Ovary (tissue), 7 donors: ENCODE measurements at regions not wholly inside any gene's neighbourhood (a gene's known extent, or its start where the extent isn't known, plus 50 kb on each side); places are given as distances from the start of the nearest gene placed in this dataset.

Experiments used
- DNase-seq, 5 donors: peaks; one replicate each; pipeline ENCODE4 v3.0.0-alpha.2; 2019 to 2020
- H3K27ac ChIP-seq, 2 donors: fragments of 200-600 bp; one replicate each; pipeline versions ENCODE4 v1.5.1 to v1.8.0; 2019 to 2022
- H3K27me3 ChIP-seq: fragments of 200-600 bp; one replicate; pipeline ENCODE4 v1.8.0; 2022
- H3K36me3 ChIP-seq: fragments of 200-600 bp; sonication (generic); one replicate; pipeline ENCODE4 v1.5.1; 2019
- H3K4me1 ChIP-seq: one replicate; pipeline ENCODE4 v1.8.1; 2013; ENCODE audit warnings: mild to moderate bottlenecking, moderate library complexity; ENCODE audit not compliant: insufficient read depth
- H3K4me3 ChIP-seq: fragments of 200-600 bp; sonication (generic); one replicate; pipeline ENCODE4 v1.5.1; 2017
- H3K9me3 ChIP-seq, 2 donors: fragments of 200-600 bp in 1 of 2; sonication (generic) in 1 of 2; one replicate each; pipeline versions ENCODE4 v1.5.1 to v1.8.1; 2013 to 2019; ENCODE audit warnings: mild to moderate bottlenecking in 1 of 2, moderate library complexity in 1 of 2
- EP300 ChIP-seq: sonication (generic); formaldehyde crosslinking; IDR thresholded peaks from one replicate; pipeline ENCODE4 v1.6.1; 2017; ENCODE audit warnings: antibody characterized with exemption
- POLR2A ChIP-seq: fragments of 450-650 bp; IDR thresholded peaks from one replicate; pipeline ENCODE4 v1.6.1; 2017; ENCODE audit warnings: antibody characterized with exemption, mild to moderate bottlenecking, moderate library complexity
- WGBS, 3 donors: extraction: QIAGEN DNeasy Blood & Tissue Kit in 1 of 3; methylation state at CpG; one replicate each; pipeline versions ENCODE4 v1.1.5 to v1.1.7; 2013 to 2017; 5-methylcytosine and 5-hydroxymethylcytosine counted together
- intact Hi-C, 4 donors: fragments of 100-400 bp; cut with DNase I; formaldehyde crosslinking; loops; one replicate each; pipeline versions ENCODE4 v1.11.0 to v1.15.1; 2022 to 2023
- TF ChIP-seq, protein P1 (sequence below), 3 donors: fragments of 450-650 bp in 2 of 3; fragments of 200-600 bp in 1 of 3; IDR thresholded peaks; one replicate each; pipeline versions ENCODE4 v1.5.1 to v1.8.0; 2016 to 2022; ENCODE audit warnings: antibody characterized with exemption in 3 of 3, mild to moderate bottlenecking in 1 of 3
- donor health status: DM: no; HTN: no; CAD: no; lungs with moderate emphysema.
- donor health status: DM: no; HTN: no; CAD: no.
- donor health status: Bipolar disorder and iron deficiency.
- donor health status: DM: no; HTN: no; CAD: no.
- donor health status: DM: yes; HTN: yes; CAD: no.

DNA sequence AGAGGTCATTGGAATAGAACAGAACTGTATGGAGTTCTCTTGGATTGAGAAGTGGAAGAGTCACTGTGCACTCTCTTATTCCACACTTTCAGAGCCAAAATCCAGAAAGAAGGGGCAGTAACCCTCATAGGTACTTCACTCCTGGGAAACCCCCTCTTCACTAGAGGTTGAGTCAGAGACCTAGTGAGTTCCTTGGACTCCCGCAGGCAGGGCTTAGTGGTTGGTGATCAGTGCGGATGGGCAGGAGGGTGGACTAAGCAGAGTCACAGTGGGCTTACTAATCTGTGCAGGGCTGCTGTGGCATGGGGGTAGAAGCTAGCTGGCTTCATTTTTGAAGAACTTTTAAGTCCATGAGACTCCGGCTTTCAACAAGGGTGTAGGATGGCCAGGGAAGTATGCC lies 95.0 kb upstream of the MLN start:
- no peaks in the 10 kb centered on the region for H3K36me3 ChIP-seq
- WGBS, 3 donors: 64 to 86% (median 65%) methylated on average over 3 of the region's 3 CpGs
- intact Hi-C loops: no loop called here

GRCh38 chr6:33897189-33897780 lies 93.5 kb upstream of the MLN start:
- DNase-seq: no peak
- no peak overlapping the region for H3K4me3 ChIP-seq
- no peak overlapping the region for H3K27ac ChIP-seq
- 56 to 71% (median 68%) methylated on average over 2 of the region's 2 CpGs for WGBS, 3 donors
- no peaks in the 10 kb centered on the region for H3K9me3 ChIP-seq
- no peak for TF ChIP-seq EP300
- TF ChIP-seq POLR2A: no peak
- TF ChIP-seq, protein P1, sequence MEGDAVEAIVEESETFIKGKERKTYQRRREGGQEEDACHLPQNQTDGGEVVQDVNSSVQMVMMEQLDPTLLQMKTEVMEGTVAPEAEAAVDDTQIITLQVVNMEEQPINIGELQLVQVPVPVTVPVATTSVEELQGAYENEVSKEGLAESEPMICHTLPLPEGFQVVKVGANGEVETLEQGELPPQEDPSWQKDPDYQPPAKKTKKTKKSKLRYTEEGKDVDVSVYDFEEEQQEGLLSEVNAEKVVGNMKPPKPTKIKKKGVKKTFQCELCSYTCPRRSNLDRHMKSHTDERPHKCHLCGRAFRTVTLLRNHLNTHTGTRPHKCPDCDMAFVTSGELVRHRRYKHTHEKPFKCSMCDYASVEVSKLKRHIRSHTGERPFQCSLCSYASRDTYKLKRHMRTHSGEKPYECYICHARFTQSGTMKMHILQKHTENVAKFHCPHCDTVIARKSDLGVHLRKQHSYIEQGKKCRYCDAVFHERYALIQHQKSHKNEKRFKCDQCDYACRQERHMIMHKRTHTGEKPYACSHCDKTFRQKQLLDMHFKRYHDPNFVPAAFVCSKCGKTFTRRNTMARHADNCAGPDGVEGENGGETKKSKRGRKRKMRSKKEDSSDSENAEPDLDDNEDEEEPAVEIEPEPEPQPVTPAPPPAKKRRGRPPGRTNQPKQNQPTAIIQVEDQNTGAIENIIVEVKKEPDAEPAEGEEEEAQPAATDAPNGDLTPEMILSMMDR (IDR thresholded peaks at IDR 0.05): no peak
- no peaks in the 10 kb centered on the region for H3K27me3 ChIP-seq
- intact Hi-C loops: no loop called here
- no peaks in the 10 kb centered on the region for H3K4me1 ChIP-seq
- H3K36me3 ChIP-seq: no peaks in the 10 kb centered on the region

More for the DNA sequence above, 95.0 kb upstream of the MLN start:
- H3K4me3 ChIP-seq: no peak overlapping the region
- H3K27me3 ChIP-seq: no peaks in the 10 kb centered on the region
- no peak for TF ChIP-seq POLR2A
- TF ChIP-seq, protein P1 (IDR thresholded peaks at IDR 0.05): no peak
- TF ChIP-seq EP300: no peak
- DNase-seq: no peak
- H3K9me3 ChIP-seq: no peaks in the 10 kb centered on the region
- no peaks in the 10 kb centered on the region for H3K4me1 ChIP-seq
- H3K27ac ChIP-seq: no peak overlapping the region

DNA sequence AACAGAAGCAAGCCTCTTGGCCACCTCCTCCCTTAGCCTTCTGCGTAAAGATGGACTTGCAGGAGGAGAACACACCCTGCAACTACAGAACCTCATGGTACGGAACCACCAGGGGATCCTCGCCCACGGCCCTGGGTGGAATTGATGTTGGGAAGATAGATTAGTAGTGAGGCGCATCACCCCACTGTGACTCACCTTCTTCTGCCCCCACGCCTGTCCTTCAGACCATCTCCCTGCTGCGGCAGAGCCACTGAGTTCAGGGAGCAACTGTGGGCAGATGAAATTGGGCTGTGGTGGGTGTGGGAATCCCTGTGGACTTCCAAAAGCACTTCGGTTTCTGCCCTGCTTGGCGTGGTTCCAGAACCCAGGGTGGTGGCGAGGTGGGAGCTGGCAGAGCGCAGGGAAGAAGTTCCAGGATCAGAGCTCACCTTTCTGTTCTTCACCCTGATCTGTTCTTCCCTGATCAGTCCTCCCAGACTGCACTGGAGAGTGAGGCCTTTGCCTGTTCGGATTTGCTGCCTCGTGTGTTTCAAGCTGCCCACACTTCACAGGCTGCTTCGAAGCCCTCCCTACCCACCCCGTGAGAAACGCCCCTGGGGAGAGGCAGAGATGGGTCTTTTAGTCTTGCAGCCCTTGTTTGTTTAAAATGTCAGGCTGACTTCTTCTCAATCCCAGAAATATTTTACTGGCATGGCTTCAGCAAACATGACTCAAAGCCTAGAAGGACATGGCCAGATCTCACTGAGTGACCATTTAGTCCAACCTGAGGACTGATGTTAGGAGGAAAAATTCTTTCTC lies 92.8 kb upstream of the MLN start:
- intact Hi-C loops: no loop called here
- H3K27ac ChIP-seq: no peak overlapping the region
- no peak for TF ChIP-seq POLR2A
- TF ChIP-seq, protein P1 (IDR thresholded peaks at IDR 0.05): no peak
- TF ChIP-seq EP300: no peak
- 58 to 61% (median 60%) methylated on average over 16 of the region's 16 CpGs for WGBS, 3 donors
- H3K4me3 ChIP-seq: no peak overlapping the region
- no peaks in the 10 kb centered on the region for H3K27me3 ChIP-seq
- no peak for DNase-seq
- H3K4me1 ChIP-seq: no peaks in the 10 kb centered on the region
- H3K9me3 ChIP-seq: no peaks in the 10 kb centered on the region
- no peaks in the 10 kb centered on the region for H3K36me3 ChIP-seq

DNA sequence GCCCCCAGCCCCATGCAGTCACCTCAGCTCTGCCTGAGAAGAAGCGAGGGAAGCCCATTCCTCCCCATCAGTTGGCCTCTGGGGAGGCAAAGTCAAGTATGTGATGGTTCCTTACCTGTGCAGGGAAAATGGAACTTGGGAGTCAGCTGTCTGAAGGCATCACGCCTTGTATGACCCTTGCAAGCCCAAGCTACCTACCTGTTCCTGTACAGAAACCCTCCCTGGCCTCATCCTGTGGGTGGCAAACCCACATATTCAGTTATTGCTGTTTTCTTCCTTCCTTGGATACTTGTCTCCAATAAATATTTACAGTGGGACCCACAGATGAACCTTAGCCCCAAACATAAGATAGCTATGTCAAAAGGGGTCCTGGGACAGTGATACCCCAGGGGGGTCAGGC lies 92.2 kb upstream of the MLN start:
- H3K4me3 ChIP-seq: no peak overlapping the region
- 93 to 95% (median 95%) methylated on average over 2 of the region's 2 CpGs for WGBS, 3 donors
- TF ChIP-seq POLR2A (no peak), EP300 (no peak)
- TF ChIP-seq, protein P1 (IDR thresholded peaks at IDR 0.05): no peak
- no peak for DNase-seq
- H3K27ac ChIP-seq: no peak overlapping the region
- intact Hi-C loops: no loop called here
- no peaks in the 10 kb centered on the region for H3K36me3 ChIP-seq
- no peaks in the 10 kb centered on the region for H3K27me3 ChIP-seq
- H3K4me1 ChIP-seq: no peaks in the 10 kb centered on the region
- H3K9me3 ChIP-seq: no peaks in the 10 kb centered on the region
